ENCODE measurements at regions not wholly inside any gene's neighbourhood (a gene's known extent, or its start where the extent isn't known, plus 50 kb on each side); places are given as distances from the start of the nearest gene placed in this dataset.

DNA sequence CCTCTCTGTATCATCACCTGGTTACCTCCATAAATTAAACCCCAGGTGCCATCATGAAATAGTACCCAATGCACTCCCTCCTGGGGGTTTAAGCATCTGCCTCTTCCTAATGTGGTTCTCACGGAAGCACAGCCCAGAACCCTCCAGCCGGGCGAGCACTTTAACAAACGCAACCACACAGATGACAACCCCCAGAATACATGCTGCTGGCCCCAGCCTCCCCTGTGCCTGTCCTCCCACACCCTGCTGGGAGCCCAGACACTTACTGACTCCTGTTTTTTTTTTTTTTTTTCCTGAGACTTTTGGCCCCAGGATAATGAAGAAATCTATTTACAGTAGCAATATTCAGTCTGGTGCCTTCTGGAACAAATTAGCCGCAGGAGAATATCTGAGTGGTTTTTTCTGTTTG lies 50.0 kb upstream of the COL5A1 start:
- TF ChIP-seq, protein P1, sequence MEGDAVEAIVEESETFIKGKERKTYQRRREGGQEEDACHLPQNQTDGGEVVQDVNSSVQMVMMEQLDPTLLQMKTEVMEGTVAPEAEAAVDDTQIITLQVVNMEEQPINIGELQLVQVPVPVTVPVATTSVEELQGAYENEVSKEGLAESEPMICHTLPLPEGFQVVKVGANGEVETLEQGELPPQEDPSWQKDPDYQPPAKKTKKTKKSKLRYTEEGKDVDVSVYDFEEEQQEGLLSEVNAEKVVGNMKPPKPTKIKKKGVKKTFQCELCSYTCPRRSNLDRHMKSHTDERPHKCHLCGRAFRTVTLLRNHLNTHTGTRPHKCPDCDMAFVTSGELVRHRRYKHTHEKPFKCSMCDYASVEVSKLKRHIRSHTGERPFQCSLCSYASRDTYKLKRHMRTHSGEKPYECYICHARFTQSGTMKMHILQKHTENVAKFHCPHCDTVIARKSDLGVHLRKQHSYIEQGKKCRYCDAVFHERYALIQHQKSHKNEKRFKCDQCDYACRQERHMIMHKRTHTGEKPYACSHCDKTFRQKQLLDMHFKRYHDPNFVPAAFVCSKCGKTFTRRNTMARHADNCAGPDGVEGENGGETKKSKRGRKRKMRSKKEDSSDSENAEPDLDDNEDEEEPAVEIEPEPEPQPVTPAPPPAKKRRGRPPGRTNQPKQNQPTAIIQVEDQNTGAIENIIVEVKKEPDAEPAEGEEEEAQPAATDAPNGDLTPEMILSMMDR (IDR thresholded peaks at IDR 0.05) = no peak
- no peak for TF ChIP-seq POLR2A (IDR thresholded peaks at IDR 0.05)

Measured in body of pancreas (tissue), 4 donors.